ENCODE measurements at regions not wholly inside any gene's neighbourhood (a gene's known extent, or its start where the extent isn't known, plus 50 kb on each side); places are given as distances from the start of the nearest gene placed in this dataset.

- no peak overlapping the region for H3K4me3 ChIP-seq
- peaks cover 3% of the 10 kb centered on the region for H3K27me3 ChIP-seq
- H3K36me3 ChIP-seq: no peaks in the 10 kb centered on the region
- no peaks in the 10 kb centered on the region for H3K4me1 ChIP-seq
- no peak for DNase-seq (ENCODE audit: low spot score in 2 of 2)
- TF ChIP-seq POLR2AphosphoS5 (IDR thresholded peaks at IDR 0.05): no peak
- no peak for TF ChIP-seq CTCF (IDR thresholded peaks at IDR 0.05)
- no peak for TF ChIP-seq EP300 (IDR thresholded peaks at IDR 0.05)
- TF ChIP-seq POLR2A (IDR thresholded peaks at IDR 0.05): no peak
- WGBS: 91% methylated on average over 9 of the region's 9 CpGs
- no peak overlapping the region for H3K27ac ChIP-seq
- no peaks in the 10 kb centered on the region for H3K9me3 ChIP-seq
Measured at GRCh38 chr6:44676826-44677433, 289.4 kb downstream of the CDC5L start.

- Histone ChIP-seq H3K27ac (no peak overlapping the region), H3K4me3 (no peak overlapping the region), H3K27me3 (peaks cover 3% of the 10 kb centered on the region), H3K9me3 (no peaks in the 10 kb centered on the region), H3K36me3 (no peaks in the 10 kb centered on the region), H3K4me1 (no peaks in the 10 kb centered on the region)
- DNase-seq (ENCODE audit: low spot score in 2 of 2): no peak
- 91% methylated on average over 7 of the region's 9 CpGs for WGBS
- TF ChIP-seq POLR2A (IDR thresholded peaks at IDR 0.05) (no peak), POLR2AphosphoS5 (IDR thresholded peaks at IDR 0.05) (no peak), CTCF (IDR thresholded peaks at IDR 0.05) (no peak), EP300 (IDR thresholded peaks at IDR 0.05) (no peak)
Measured at GRCh38 chr6:44678252-44678935, 290.9 kb downstream of the CDC5L start.

GRCh38 chr6:44679438-44680201 lies 292.1 kb downstream of the CDC5L start:
- DNase-seq (ENCODE audit: low spot score in 2 of 2): no peak
- no peaks in the 10 kb centered on the region for H3K27me3 ChIP-seq
- H3K36me3 ChIP-seq: no peaks in the 10 kb centered on the region
- no peaks in the 10 kb centered on the region for H3K9me3 ChIP-seq
- no peak overlapping the region for H3K4me3 ChIP-seq
- no peak for TF ChIP-seq POLR2A (IDR thresholded peaks at IDR 0.05)
- no peak for TF ChIP-seq EP300 (IDR thresholded peaks at IDR 0.05)
- TF ChIP-seq POLR2AphosphoS5 (IDR thresholded peaks at IDR 0.05): no peak
- TF ChIP-seq CTCF (IDR thresholded peaks at IDR 0.05): no peak
- 67% methylated on average over 6 of the region's 6 CpGs for WGBS
- no peaks in the 10 kb centered on the region for H3K4me1 ChIP-seq
- no peak overlapping the region for H3K27ac ChIP-seq

- TF ChIP-seq EP300 (IDR thresholded peaks at IDR 0.05) (no peak), CTCF (IDR thresholded peaks at IDR 0.05) (no peak), POLR2AphosphoS5 (IDR thresholded peaks at IDR 0.05) (no peak), POLR2A (IDR thresholded peaks at IDR 0.05) (no peak)
- 86% methylated on average over 4 of the region's 4 CpGs for WGBS
- no peaks in the 10 kb centered on the region for H3K27me3 ChIP-seq
- no peaks in the 10 kb centered on the region for H3K4me1 ChIP-seq
- no peak for DNase-seq (ENCODE audit: low spot score in 2 of 2)
- H3K4me3 ChIP-seq: no peak overlapping the region
- H3K27ac ChIP-seq: no peak overlapping the region
- no peaks in the 10 kb centered on the region for H3K36me3 ChIP-seq
- H3K9me3 ChIP-seq: no peaks in the 10 kb centered on the region
Measured at GRCh38 chr6:44680202-44680720, 292.8 kb downstream of the CDC5L start.

- WGBS: 85% methylated on average over 10 of the region's 10 CpGs
- TF ChIP-seq POLR2A (IDR thresholded peaks at IDR 0.05) (no peak), POLR2AphosphoS5 (IDR thresholded peaks at IDR 0.05) (no peak), CTCF (IDR thresholded peaks at IDR 0.05) (no peak), EP300 (IDR thresholded peaks at IDR 0.05) (no peak)
- Histone ChIP-seq H3K4me3 (no peak overlapping the region), H3K27me3 (no peaks in the 10 kb centered on the region), H3K4me1 (no peaks in the 10 kb centered on the region), H3K9me3 (no peaks in the 10 kb centered on the region), H3K27ac (no peak overlapping the region), H3K36me3 (no peaks in the 10 kb centered on the region)
- no peak for DNase-seq (ENCODE audit: low spot score in 2 of 2)
Measured at GRCh38 chr6:44681761-44682160, 294.3 kb downstream of the CDC5L start.

All from suprapubic skin (tissue), 4 donors.